Right lobe of liver (tissue), 6 donors: ENCODE measurements at regions not wholly inside any gene's neighbourhood (a gene's known extent, or its start where the extent isn't known, plus 50 kb on each side); places are given as distances from the start of the nearest gene placed in this dataset.

Experiments
- ATAC-seq, 4 donors: fragments of 200-7000 bp; cut with Tn5 transposase; one replicate each; pipeline ENCODE4 v1.9.1; 2020; ENCODE audit warnings: mild to moderate bottlenecking in 4 of 4, moderate library complexity in 4 of 4
- DNase-seq, 3 donors: peaks; one replicate each; pipeline ENCODE4 v3.0.0-alpha.2; 2020
- H3K27ac ChIP-seq, 3 donors: fragments of 200-600 bp; one replicate each; pipeline ENCODE4 v1.8.0; 2022
- H3K27me3 ChIP-seq, 2 donors: fragments of 200-600 bp; one replicate each; pipeline ENCODE4 v1.8.0; 2022
- H3K36me3 ChIP-seq, 4 donors: fragments of 200-600 bp; sonication (generic) in 1 of 4; one replicate each; pipeline versions ENCODE4 v1.5.1 to v1.8.0; 2017 to 2022; ENCODE audit warnings: control low read depth in 1 of 4
- H3K4me1 ChIP-seq, 4 donors: fragments of 200-600 bp; sonication (generic) in 1 of 4; one replicate each; pipeline versions ENCODE4 v1.5.1 to v1.8.0; 2017 to 2022; ENCODE audit warnings: control low read depth in 1 of 4
- H3K4me3 ChIP-seq, 3 donors: fragments of 200-600 bp; one replicate each; pipeline ENCODE4 v1.8.0; 2022
- H3K9me3 ChIP-seq, 4 donors: fragments of 200-600 bp; sonication (generic) in 1 of 4; one replicate each; pipeline versions ENCODE4 v1.5.1 to v1.8.0; 2017 to 2022; ENCODE audit warnings: control low read depth in 1 of 4
- CTCF ChIP-seq, 4 donors: fragments of 200-600 bp in 3 of 4; fragments of 450-650 bp in 1 of 4; IDR thresholded peaks; one replicate each; pipeline versions ENCODE4 v1.5.1 to v1.8.0; 2016 to 2022; ENCODE audit warnings: antibody characterized with exemption in 4 of 4, mild to moderate bottlenecking in 2 of 4
- POLR2A ChIP-seq: fragments of 450-650 bp; IDR thresholded peaks from one replicate; pipeline ENCODE4 v1.6.1; 2017; ENCODE audit warnings: antibody characterized with exemption, mild to moderate bottlenecking
- WGBS: methylation state at CpG from one replicate; pipeline ENCODE4 v1.1.6; 2018; ENCODE audit warnings: low coverage, low lambda C conversion rate; ENCODE audit not compliant: insufficient coverage; ENCODE audit errors: missing lambda C conversion rate; 5-methylcytosine and 5-hydroxymethylcytosine counted together
- intact Hi-C, 2 donors: fragments of 100-400 bp; cut with DNase I; formaldehyde crosslinking; loops; one replicate each; pipeline versions ENCODE4 v1.11.2 to v1.14.1; 2022
- donor health status: DM: no; HTN: yes; CAD: no.
- donor health status: DM: no; HTN: no; CAD: no.
- donor health status: DM: no; HTN: no; CAD: no.
- donor health status: DM: no; HTN: yes; CAD: no.
- donor health status: DM: no; HTN: yes; CAD: no.

- intact Hi-C loops = no loop called here
- Histone ChIP-seq H3K36me3 (no peaks in the 10 kb centered on the region), H3K27me3 (peaks cover 0 to 4% of the 10 kb centered on the region in 2 donors), H3K9me3 (no peaks in the 10 kb centered on the region), H3K27ac (no peak overlapping the region), H3K4me3 (no peak overlapping the region), H3K4me1 (no peaks in the 10 kb centered on the region)
- no peak for TF ChIP-seq POLR2A
- no peak for TF ChIP-seq CTCF (IDR thresholded peaks at IDR 0.05)
- 75% methylated on average over 9 of the region's 18 CpGs for WGBS
- ATAC-seq = peak in 1 of 4 donors; percentile 32
- no peak for DNase-seq
Measured at GRCh38 chr22:47715866-47716578, 953.6 kb downstream of the TBC1D22A start.

- intact Hi-C loops = no loop called here
- Histone ChIP-seq H3K9me3 (no peaks in the 10 kb centered on the region), H3K36me3 (no peaks in the 10 kb centered on the region), H3K4me1 (no peaks in the 10 kb centered on the region), H3K27me3 (peaks cover 0 to 4% of the 10 kb centered on the region in 2 donors), H3K27ac (no peak overlapping the region), H3K4me3 (no peak overlapping the region)
- ATAC-seq = no peak
- no peak for DNase-seq
- WGBS = 54% methylated on average over 2 of the region's 10 CpGs
- TF ChIP-seq CTCF (IDR thresholded peaks at IDR 0.05) (no peak), POLR2A (no peak)
Measured at GRCh38 chr22:47713941-47714340, 951.5 kb downstream of the TBC1D22A start.

GRCh38 chr22:47710135-47710534 lies 947.7 kb downstream of the TBC1D22A start:
- DNase-seq (no peak), ATAC-seq (no peak)
- H3K4me3 ChIP-seq = no peak overlapping the region
- no peaks in the 10 kb centered on the region for H3K36me3 ChIP-seq
- intact Hi-C loops = no loop called here
- H3K9me3 ChIP-seq = no peaks in the 10 kb centered on the region
- H3K27me3 ChIP-seq = peaks cover 0 to 4% of the 10 kb centered on the region in 2 donors
- no peak overlapping the region for H3K27ac ChIP-seq
- no peak for TF ChIP-seq CTCF (IDR thresholded peaks at IDR 0.05)
- TF ChIP-seq POLR2A = no peak
- WGBS = 51% methylated on average over 4 of the region's 4 CpGs
- H3K4me1 ChIP-seq = no peaks in the 10 kb centered on the region

GRCh38 chr22:47705350-47705749 lies 942.9 kb downstream of the TBC1D22A start:
- intact Hi-C loops = no loop called here
- H3K27me3 ChIP-seq = no peaks in the 10 kb centered on the region
- 56% methylated on average over 2 of the region's 2 CpGs for WGBS
- no peak for TF ChIP-seq POLR2A
- no peak for TF ChIP-seq CTCF (IDR thresholded peaks at IDR 0.05)
- H3K36me3 ChIP-seq = no peaks in the 10 kb centered on the region
- no peak overlapping the region for H3K4me3 ChIP-seq
- H3K9me3 ChIP-seq = no peaks in the 10 kb centered on the region
- ATAC-seq = no peak
- H3K4me1 ChIP-seq = no peaks in the 10 kb centered on the region
- DNase-seq = no peak
- no peak overlapping the region for H3K27ac ChIP-seq

GRCh38 chr22:47698906-47699305 lies 936.5 kb downstream of the TBC1D22A start:
- no peak for ATAC-seq
- Histone ChIP-seq H3K9me3 (no peaks in the 10 kb centered on the region), H3K4me1 (no peaks in the 10 kb centered on the region), H3K36me3 (no peaks in the 10 kb centered on the region), H3K27me3 (no peaks in the 10 kb centered on the region), H3K4me3 (no peak overlapping the region), H3K27ac (no peak overlapping the region)
- DNase-seq = no peak
- WGBS = 73% methylated on average over 8 of the region's 8 CpGs
- intact Hi-C loops = no loop called here
- TF ChIP-seq CTCF (IDR thresholded peaks at IDR 0.05) (no peak), POLR2A (no peak)
